SK-N-SH (cell line): ENCODE measurements at regions not wholly inside any gene's neighbourhood (a gene's known extent, or its start where the extent isn't known, plus 50 kb on each side); places are given as distances from the start of the nearest gene placed in this dataset.

Source experiments
- CTCF ChIP-seq: fragments of 200-600 bp; sonication (generic); IDR thresholded peaks from 2 replicates; pipeline ENCODE4 v1.6.1; 2017; ENCODE audit warnings: antibody characterized with exemption, mild to moderate bottlenecking, moderate library complexity
- JUND ChIP-seq: IDR thresholded peaks from 2 replicates; pipeline ENCODE4 v1.4.0; 2012
- MEF2A ChIP-seq: IDR thresholded peaks from 2 replicates; pipeline ENCODE4 v1.4.0; 2012; ENCODE audit warnings: low read depth, borderline replicate concordance
- NFIC ChIP-seq: IDR thresholded peaks from 2 replicates; pipeline ENCODE4 v1.4.0; 2012; ENCODE audit warnings: borderline replicate concordance
- POLR2AphosphoS5 ChIP-seq: IDR thresholded peaks from 2 replicates; pipeline ENCODE4 v1.6.1; 2012; ENCODE audit warnings: low read depth, low read length
- TAF1 ChIP-seq: IDR thresholded peaks from 2 replicates; pipeline ENCODE4 v1.6.1; 2012; ENCODE audit warnings: low read depth, mild to moderate bottlenecking, low read length, moderate library complexity, borderline replicate concordance
- TCF12 ChIP-seq: IDR thresholded peaks from 2 replicates; pipeline ENCODE4 v1.4.0; 2012
- TEAD4 ChIP-seq: IDR thresholded peaks from 2 replicates; pipeline ENCODE4 v1.4.0; 2012; ENCODE audit warnings: mild to moderate bottlenecking, borderline replicate concordance; ENCODE audit not compliant: insufficient read depth
- USF1 ChIP-seq: IDR thresholded peaks from 2 replicates; pipeline ENCODE4 v1.4.0; 2012; ENCODE audit warnings: low read depth, borderline replicate concordance
- USF2 ChIP-seq: fragments of 150-350 bp; IDR thresholded peaks from 2 replicates; pipeline ENCODE4 v1.6.1; 2017; ENCODE audit warnings: antibody characterized with exemption, low read length, low read depth, borderline replicate concordance
- YY1 ChIP-seq: IDR thresholded peaks from 2 replicates; pipeline ENCODE4 v1.4.0; 2012; ENCODE audit warnings: low read depth, mild to moderate bottlenecking
- TF ChIP-seq, protein P1 (sequence below): IDR thresholded peaks from 2 replicates; pipeline ENCODE4 v1.4.0; 2012; ENCODE audit warnings: low read depth, borderline replicate concordance

DNA sequence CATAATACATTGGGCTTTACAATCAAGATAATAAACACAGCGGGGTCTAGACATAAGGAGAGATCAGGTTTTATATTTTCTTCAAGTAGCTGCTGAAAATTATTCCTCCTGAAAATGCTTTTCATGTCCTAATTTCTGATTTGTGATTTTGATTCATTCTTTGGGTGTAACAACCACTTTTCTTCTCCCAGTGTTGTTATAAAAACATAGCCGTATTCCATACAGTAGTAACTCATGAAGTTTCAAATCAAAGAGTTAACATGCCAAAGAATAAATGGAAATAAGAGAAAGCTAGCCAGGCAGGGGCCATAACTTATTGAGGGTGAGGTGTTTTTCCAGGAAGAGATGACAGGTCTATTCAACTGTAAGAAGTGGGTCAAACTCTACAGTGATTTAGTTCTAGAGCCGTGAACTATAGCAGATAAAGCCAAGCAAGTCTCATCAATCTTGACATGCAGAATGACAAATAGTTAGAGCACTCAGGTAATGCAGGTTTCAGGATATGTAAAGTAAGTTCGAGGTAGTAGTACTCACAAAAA lies 934.4 kb upstream of the SLITRK1 start:
- TF ChIP-seq CTCF, result no peak
- TF ChIP-seq TCF12, result no peak
- TF ChIP-seq, protein P1, sequence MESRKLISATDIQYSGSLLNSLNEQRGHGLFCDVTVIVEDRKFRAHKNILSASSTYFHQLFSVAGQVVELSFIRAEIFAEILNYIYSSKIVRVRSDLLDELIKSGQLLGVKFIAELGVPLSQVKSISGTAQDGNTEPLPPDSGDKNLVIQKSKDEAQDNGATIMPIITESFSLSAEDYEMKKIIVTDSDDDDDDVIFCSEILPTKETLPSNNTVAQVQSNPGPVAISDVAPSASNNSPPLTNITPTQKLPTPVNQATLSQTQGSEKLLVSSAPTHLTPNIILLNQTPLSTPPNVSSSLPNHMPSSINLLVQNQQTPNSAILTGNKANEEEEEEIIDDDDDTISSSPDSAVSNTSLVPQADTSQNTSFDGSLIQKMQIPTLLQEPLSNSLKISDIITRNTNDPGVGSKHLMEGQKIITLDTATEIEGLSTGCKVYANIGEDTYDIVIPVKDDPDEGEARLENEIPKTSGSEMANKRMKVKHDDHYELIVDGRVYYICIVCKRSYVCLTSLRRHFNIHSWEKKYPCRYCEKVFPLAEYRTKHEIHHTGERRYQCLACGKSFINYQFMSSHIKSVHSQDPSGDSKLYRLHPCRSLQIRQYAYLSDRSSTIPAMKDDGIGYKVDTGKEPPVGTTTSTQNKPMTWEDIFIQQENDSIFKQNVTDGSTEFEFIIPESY, result no peak
- TF ChIP-seq TAF1, result no peak
- no peak for TF ChIP-seq MEF2A
- no peak for TF ChIP-seq TEAD4
- TF ChIP-seq USF1, result no peak
- no peak for TF ChIP-seq JUND
- no peak for TF ChIP-seq NFIC
- TF ChIP-seq YY1, result no peak
- no peak for TF ChIP-seq USF2
- no peak for TF ChIP-seq POLR2AphosphoS5
